Left forelimb (tissue), 1 donor: ENCODE measurements at regions not wholly inside any gene's neighbourhood (a gene's known extent, or its start where the extent isn't known, plus 50 kb on each side); places are given as distances from the start of the nearest gene placed in this dataset.
"Not testable (repeated sequence)": the region's sequence is repeated elsewhere in the genome, so short reads cannot be mapped to it uniquely, and the experiment has no call there.

ENCODE experiments used
- DNase-seq: peaks from one replicate; pipeline ENCODE4 v3.0.0-alpha.2; 2018; ENCODE audit warnings: low spot score

- DNase-seq: no peak
Measured at GRCh38 chr6:776528-776931, 83.6 kb upstream of the EXOC2 start.

DNA sequence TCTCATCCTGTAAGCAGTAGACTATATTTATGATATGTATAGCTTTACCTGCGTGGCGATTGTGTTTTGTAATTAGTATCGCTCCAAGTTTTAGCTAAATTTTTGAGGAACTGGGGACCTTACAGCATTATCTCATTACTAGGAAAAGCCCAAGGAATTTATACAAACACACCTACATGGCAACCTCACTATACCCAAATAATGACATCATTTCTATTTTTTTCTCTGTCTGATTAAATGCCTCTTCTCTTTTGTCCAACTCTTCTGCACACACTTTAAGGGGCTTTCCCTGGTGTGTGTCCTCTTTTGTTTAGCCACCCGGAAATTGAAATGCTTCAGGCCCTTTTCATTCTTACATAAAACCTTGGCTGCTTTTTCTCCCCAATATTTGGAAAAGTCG, 82.9 kb upstream of the EXOC2 start:
- DNase-seq: no peak

GRCh38 chr6:771683-772082, 78.7 kb upstream of the EXOC2 start:
- not testable (repeated sequence) for DNase-seq

DNA sequence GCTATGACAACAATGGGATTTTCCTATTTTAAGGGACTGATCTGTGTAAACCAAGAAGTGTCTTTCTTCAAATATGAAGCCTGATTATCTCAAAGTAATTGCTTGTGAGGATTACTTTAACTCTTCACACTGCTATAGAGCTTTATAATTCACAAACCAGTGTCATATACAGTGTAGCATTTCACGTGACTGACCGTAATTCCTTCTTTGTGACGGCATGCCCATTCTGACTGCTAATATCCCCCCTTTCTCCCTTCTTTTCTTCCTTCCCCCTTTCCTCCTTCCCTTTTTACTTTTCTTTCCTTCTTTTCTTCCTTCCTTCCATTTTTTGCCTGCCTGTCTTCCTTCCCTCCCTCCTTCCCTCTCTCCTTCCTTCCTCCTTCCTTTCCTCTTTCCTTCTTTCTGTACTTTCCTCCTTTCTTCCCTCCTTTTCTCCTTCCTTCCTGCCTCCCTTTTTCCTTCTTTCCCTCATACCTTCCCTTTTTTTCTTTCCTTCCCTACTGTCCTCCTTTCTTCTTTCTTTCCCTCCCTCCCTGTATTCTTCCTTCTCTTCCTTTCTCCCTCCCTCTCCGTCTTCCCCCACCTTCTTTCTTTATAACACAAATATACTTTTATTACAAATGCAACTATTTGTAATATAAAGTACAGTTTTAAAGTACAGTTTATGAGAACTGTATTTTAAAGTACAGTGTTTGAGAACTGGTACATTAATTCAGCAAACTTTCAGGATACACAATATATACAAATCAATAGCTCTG, 75.0 kb upstream of the EXOC2 start:
- no peak for DNase-seq

- no peak for DNase-seq
Measured at GRCh38 chr6:766625-767024, 73.7 kb upstream of the EXOC2 start.

GRCh38 chr6:761997-762396, 69.1 kb upstream of the EXOC2 start:
- no peak for DNase-seq

GRCh38 chr6:760982-761955, 68.3 kb upstream of the EXOC2 start:
- DNase-seq: no peak

- no peak for DNase-seq
Measured at GRCh38 chr6:759729-760128, 66.8 kb upstream of the EXOC2 start.

DNA sequence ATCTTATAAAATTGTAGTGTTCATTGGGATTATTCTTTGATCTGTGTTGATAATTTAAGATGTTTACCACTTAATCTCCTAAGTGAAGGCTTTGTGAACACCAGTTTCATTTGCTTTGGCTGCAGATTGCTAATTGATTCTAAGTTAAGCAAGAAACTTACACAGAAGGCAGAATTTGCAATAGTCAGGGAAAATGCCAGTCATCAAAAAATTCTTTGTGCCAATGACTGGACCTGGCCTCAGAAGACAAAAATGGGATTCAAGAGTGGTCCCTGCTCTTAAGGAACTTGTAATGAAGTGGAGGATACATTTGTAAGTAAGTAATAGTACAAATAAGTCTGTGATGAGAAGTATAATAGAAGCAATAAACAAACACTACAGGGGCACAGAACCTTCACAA, 63.3 kb upstream of the EXOC2 start:
- DNase-seq: no peak

GRCh38 chr6:754202-754601, 61.3 kb upstream of the EXOC2 start:
- DNase-seq: no peak

GRCh38 chr6:753486-753885, 60.5 kb upstream of the EXOC2 start:
- DNase-seq: no peak

- no peak for DNase-seq
Measured at GRCh38 chr6:752438-752837, 59.5 kb upstream of the EXOC2 start.

DNA sequence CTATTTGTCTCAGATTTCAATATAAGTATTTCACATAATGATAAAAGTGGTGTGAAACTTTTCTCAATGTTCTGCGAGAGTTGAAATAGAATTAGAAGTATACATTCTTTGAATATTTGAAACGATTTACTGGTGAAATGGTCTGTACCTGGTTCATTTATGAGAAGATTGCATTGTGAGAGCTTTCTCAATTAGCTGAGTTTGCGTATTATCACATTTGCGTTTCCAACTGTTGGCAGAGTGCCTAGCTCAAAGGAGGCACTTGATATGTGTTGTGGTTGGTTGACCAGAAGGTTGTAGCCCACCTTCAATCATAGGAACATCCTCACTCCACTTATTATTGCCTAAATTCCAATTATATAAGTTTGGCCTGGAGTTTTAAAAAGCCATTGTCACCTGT, 58.8 kb upstream of the EXOC2 start:
- no peak for DNase-seq

DNA sequence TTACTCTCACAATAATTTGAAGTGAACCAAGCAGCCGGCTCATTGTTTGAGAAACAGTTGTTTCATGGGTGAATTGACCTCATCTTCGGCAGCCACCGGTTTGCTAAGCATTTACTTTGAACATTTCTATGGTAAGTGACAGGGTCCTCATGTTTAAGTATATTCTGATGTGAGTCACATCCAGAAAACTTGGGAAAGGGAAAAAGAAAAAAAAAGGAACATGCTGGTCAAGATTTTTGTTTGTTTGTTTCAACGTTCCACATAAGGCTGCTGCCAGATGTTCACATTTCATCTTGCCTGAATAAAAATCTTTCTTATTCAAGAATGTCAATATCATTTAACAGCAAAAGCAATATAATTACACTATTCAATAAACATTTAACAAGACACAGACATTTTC, 55.0 kb upstream of the EXOC2 start:
- DNase-seq: no peak

DNA sequence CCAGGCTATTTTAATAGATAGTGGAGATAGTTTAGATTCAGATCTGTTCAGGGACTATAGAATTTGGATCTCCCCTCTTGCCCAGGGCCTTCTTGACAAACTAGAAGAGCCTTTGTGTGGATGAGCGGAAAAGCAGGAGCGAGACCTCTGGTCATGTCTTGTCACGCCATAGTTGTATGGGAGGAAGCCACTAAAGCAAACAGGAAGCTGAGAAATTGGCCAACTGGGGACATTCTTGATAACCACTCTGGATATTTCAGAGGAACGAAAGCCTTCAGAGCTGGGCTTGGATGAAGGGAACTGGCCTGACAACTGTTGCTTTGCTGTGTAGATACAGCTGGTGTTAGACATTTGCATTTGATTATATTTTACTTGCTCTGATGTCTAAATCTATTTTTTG, 54.1 kb upstream of the EXOC2 start:
- no peak for DNase-seq

- DNase-seq: no peak
Measured at GRCh38 chr6:744666-745353, 51.9 kb upstream of the EXOC2 start.

DNA sequence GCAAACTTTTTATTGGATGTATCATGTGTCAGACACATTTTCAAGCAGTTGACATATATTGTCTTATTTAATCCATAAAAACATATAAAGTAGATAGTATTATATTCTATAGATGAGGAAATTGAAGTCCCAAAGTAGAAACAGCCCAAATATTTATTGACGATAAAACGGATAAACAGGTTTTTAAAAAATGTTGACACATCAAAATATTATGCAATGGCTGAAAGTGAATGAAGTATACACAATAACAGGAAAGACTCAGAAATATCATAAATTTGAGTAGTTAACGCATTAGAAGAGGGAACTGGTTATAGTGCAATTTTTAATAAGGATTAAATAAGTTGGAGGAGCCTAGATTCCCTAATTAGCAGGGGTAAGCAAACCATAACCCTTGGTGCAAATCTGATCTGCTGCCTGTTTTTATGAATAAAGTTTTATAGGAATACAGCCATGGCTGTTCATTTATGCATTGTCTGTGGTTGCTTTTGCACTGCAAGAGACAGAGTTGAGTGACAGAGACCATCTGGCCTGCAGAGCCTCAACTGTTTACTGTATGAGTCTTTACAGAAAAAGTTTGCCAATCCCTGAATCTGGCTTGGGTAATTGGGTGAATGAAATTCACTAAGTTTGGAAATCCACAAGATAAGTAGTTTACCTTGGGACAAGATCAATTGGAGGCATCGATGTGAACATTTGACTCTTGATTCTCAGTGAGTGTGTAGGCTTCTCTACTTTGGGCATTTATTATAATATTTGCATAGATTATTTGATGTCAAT, 50.6 kb upstream of the EXOC2 start:
- DNase-seq: no peak
